IMR-90 (cell line): ENCODE measurements at regions not wholly inside any gene's neighbourhood (a gene's known extent, or its start where the extent isn't known, plus 50 kb on each side); places are given as distances from the start of the nearest gene placed in this dataset.

Source experiments
- ATAC-seq: fragments of 200-7000 bp; cut with Tn5 transposase; 2 replicates; pipeline ENCODE4 v1.9.1; 2020; ENCODE audit warnings: low read depth, mild to moderate bottlenecking, moderate library complexity
- BruUV-seq: library from RNA; stranded (reverse); fragments of 400-500 nt; replicated peaks from 2 replicates; lab custom pipeline; 2021; lab: Mats Ljungman, UMichigan
- CTCF ChIA-PET: fragments of 300-600 bp; formaldehyde crosslinking; extraction: SDS; loops from one replicate; lab custom pipeline; 2021; ENCODE audit warnings: antibody characterized with exemption; lab: Yijun Ruan, JAX
- POLR2A ChIA-PET: fragments of 300-600 bp; sonication (Branson Sonifier 250); formaldehyde crosslinking; loops from one replicate; lab custom pipeline; 2022; ENCODE audit warnings: antibody characterized with exemption; ENCODE audit not compliant: unreplicated experiment; lab: Charles Lee
- DNase-seq: peaks from one replicate; pipeline ENCODE4 v3.0.0; 2013
- H2AFZ ChIP-seq: replicated peaks from 2 replicates; pipeline ENCODE3; 2013; ENCODE audit warnings: low read length, mild to moderate bottlenecking; ENCODE audit not compliant: poor library complexity
- H2AK5ac ChIP-seq: 2 replicates; pipeline ENCODE4 v1.6.1; 2013; ENCODE audit warnings: low read depth, low read length, inconsistent platforms
- H2AK9ac ChIP-seq: replicated peaks from 2 replicates; pipeline ENCODE3; 2013; ENCODE audit warnings: mild to moderate bottlenecking, low read depth, low read length, moderate library complexity; ENCODE audit not compliant: poor library complexity
- H2BK120ac ChIP-seq: 2 replicates; pipeline ENCODE4 v1.6.1; 2013; ENCODE audit warnings: low read depth, low read length, inconsistent platforms
- H2BK15ac ChIP-seq: 3 replicates; pipeline ENCODE4 v1.6.1; 2013; ENCODE audit warnings: low read depth, low read length, inconsistent platforms
- H2BK20ac ChIP-seq: 2 replicates; pipeline ENCODE4 v1.6.1; 2013; ENCODE audit warnings: low read depth, mild to moderate bottlenecking, inconsistent platforms, low read length, moderate library complexity
- H2BK5ac ChIP-seq: 2 replicates; pipeline ENCODE4 v1.6.1; 2013; ENCODE audit warnings: mild to moderate bottlenecking, low read depth, low read length, inconsistent platforms; ENCODE audit not compliant: poor library complexity, severe bottlenecking
- H3K14ac ChIP-seq: replicated peaks from 2 replicates; pipeline ENCODE4 v1.6.1; 2013; ENCODE audit warnings: low read depth, low read length, inconsistent platforms
- H3K18ac ChIP-seq: 2 replicates; pipeline ENCODE4 v1.6.1; 2013; ENCODE audit warnings: low read depth, low read length, control low read depth
- H3K23ac ChIP-seq: 2 replicates; pipeline ENCODE4 v1.6.1; 2013; ENCODE audit warnings: low read depth, low read length, inconsistent platforms
- H3K27ac ChIP-seq: 2 replicates; pipeline ENCODE4 v1.5.1; 2013; ENCODE audit warnings: mild to moderate bottlenecking, control low read depth, low read length; ENCODE audit not compliant: insufficient read depth
- H3K27me3 ChIP-seq: 2 replicates; pipeline ENCODE4 v1.6.1; 2013; ENCODE audit warnings: low read length; ENCODE audit not compliant: control insufficient read depth, insufficient read depth
- H3K36me3 ChIP-seq: 2 replicates; pipeline ENCODE4 v1.6.1; 2013; ENCODE audit warnings: low read length, mixed read lengths; ENCODE audit not compliant: control insufficient read depth, insufficient read depth
- H3K4ac ChIP-seq: 2 replicates; pipeline ENCODE4 v1.6.1; 2013; ENCODE audit warnings: low read depth, low read length, inconsistent platforms
- H3K4me1 ChIP-seq: 2 replicates; pipeline ENCODE4 v1.6.1; 2013; ENCODE audit warnings: low read length, mixed read lengths; ENCODE audit not compliant: control insufficient read depth, insufficient read depth
- H3K4me2 ChIP-seq: 2 replicates; pipeline ENCODE4 v1.6.1; 2013; ENCODE audit warnings: low read depth, mild to moderate bottlenecking, control low read depth, low read length, moderate library complexity
- H3K4me3 ChIP-seq: 2 replicates; pipeline ENCODE4 v1.5.1; 2013; ENCODE audit warnings: low read depth, mild to moderate bottlenecking, control low read depth, low read length, moderate library complexity; ENCODE audit not compliant: insufficient read depth
- H3K56ac ChIP-seq: 2 replicates; pipeline ENCODE4 v1.6.1; 2013; ENCODE audit warnings: low read length, inconsistent platforms; ENCODE audit not compliant: insufficient read depth; ENCODE audit errors: extremely low read depth
- H3K79me1 ChIP-seq, 2 experiments: 2 replicates each; pipeline ENCODE4 v1.6.1; 2013; ENCODE audit warnings: low read length in 2 of 2, inconsistent platforms in 1 of 2, low read depth in 1 of 2
- H3K9ac ChIP-seq: 2 replicates; pipeline ENCODE4 v1.6.1; 2013; ENCODE audit warnings: low read depth, low read length, control low read depth
- H3K9me1 ChIP-seq: 2 replicates; pipeline ENCODE4 v1.6.1; 2013; ENCODE audit warnings: low read length, inconsistent platforms; ENCODE audit not compliant: insufficient read depth
- H3K9me3 ChIP-seq: 2 replicates; pipeline ENCODE4 v1.6.1; 2013; ENCODE audit warnings: low read length; ENCODE audit not compliant: control insufficient read depth, insufficient read depth
- H4K20me1 ChIP-seq: 2 replicates; pipeline ENCODE4 v1.6.1; 2013; ENCODE audit warnings: low read length, inconsistent platforms; ENCODE audit not compliant: insufficient read depth
- H4K5ac ChIP-seq: 2 replicates; pipeline ENCODE4 v1.6.1; 2013; ENCODE audit warnings: mild to moderate bottlenecking, low read depth, low read length, control low read depth
- H4K8ac ChIP-seq, 2 experiments: 2 replicates each; pipeline ENCODE4 v1.6.1; 2013; ENCODE audit warnings: low read depth in 2 of 2, low read length in 2 of 2, control low read depth in 1 of 2, inconsistent platforms in 1 of 2
- H4K91ac ChIP-seq: 2 replicates; pipeline ENCODE4 v1.6.1; 2013; ENCODE audit warnings: low read depth, low read length, inconsistent platforms; ENCODE audit not compliant: insufficient read depth
- BHLHE40 ChIP-seq: fragments of 150-350 bp; IDR thresholded peaks from 2 replicates; pipeline ENCODE4 v1.6.1; 2016; ENCODE audit warnings: mild to moderate bottlenecking, low read depth, low read length
- CEBPB ChIP-seq: IDR thresholded peaks from 2 replicates; pipeline ENCODE4 v1.6.1; 2012; ENCODE audit warnings: low read depth, low read length, improper control_type of control experiment
- RAD21 ChIP-seq: IDR thresholded peaks from 2 replicates; pipeline ENCODE4 v1.6.1; 2012; ENCODE audit warnings: low read length, improper control_type of control experiment
- RCOR1 ChIP-seq: IDR thresholded peaks from 2 replicates; pipeline ENCODE4 v1.6.1; 2012; ENCODE audit warnings: mild to moderate bottlenecking, low read length, improper control_type of control experiment; ENCODE audit not compliant: insufficient replicate concordance
- SMC3 ChIP-seq: fragments of 150-350 bp; IDR thresholded peaks from 2 replicates; pipeline ENCODE4 v1.6.1; 2016; ENCODE audit warnings: low read depth, mild to moderate bottlenecking, antibody characterized with exemption, low read length, moderate library complexity
- WGBS, 2 experiments: methylation state at CpG; one replicate each; pipeline versions ENCODE4 v1.1.5 to v1.1.7; 2013; ENCODE audit warnings: missing lambda C conversion rate in 2 of 2; ENCODE audit not compliant: insufficient read length in 1 of 2; ENCODE audit errors: extremely low coverage in 2 of 2; 5-methylcytosine and 5-hydroxymethylcytosine counted together
- dilution Hi-C: fragments of 300-500 bp; cut with HindIII; formaldehyde crosslinking; loops from one replicate; pipeline ENCODE4 v1.14.3; 2018; ENCODE audit warnings: low sequenced_read_pairs; ENCODE audit not compliant: unreplicated experiment
- in situ Hi-C: fragments of 300-500 bp; cut with MboI; formaldehyde crosslinking; loops from 3 replicates; pipeline ENCODE4 v1.14.3; 2019; ENCODE audit warnings: low sequenced_read_pairs, inconsistent platforms, mixed read lengths
- intact Hi-C: fragments of 100-400 bp; cut with micrococcal nuclease; formaldehyde crosslinking; loops from 2 replicates; pipeline ENCODE4 v1.10.0; 2022

DNA sequence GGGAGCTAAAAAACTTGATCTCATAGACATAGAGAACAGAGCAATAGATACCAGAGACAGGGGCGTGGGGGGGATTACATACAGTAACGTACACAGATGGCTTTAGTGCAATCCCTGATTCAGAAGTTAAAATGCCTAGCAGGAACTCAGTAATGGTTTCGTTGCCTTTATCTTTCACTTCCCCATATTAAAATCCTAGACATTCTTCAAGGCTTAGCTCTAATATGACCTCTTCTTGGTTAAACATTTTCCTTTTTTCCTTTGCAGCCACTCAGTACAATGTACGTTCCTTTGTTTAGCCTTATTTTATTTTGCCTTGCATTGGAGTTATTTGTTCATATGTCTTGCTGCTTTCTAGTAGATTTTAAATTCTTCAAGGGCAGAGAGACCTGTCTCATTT, 104.9 kb downstream of the C11orf87 start:
- H3K4me2 ChIP-seq = no peak overlapping the region
- H3K9me3 ChIP-seq = peaks cover 3% of the 10 kb centered on the region; the same call in 1 of the 2 replicates
- TF ChIP-seq SMC3 (no peak), BHLHE40 (no peak), RCOR1 (no peak), RAD21 (no peak), CEBPB (no peak)
- in situ Hi-C loops = no loop called here
- no peak overlapping the region for H2BK15ac ChIP-seq
- dilution Hi-C loops = no loop called here
- no peak for DNase-seq
- H2AK9ac ChIP-seq = no peak overlapping the region
- no peak overlapping the region for H3K23ac ChIP-seq
- no peaks in the 10 kb centered on the region for H3K27me3 ChIP-seq
- H4K5ac ChIP-seq = no peak overlapping the region
- H3K9me1 ChIP-seq = no peaks in the 10 kb centered on the region
- CTCF ChIA-PET = interaction anchor here (0.5 kb wide), 1 partner anchor 560 kb away, joined by 3 read pairs; no protein-coding TSS in a partner anchor
- peak overlapping the region; percentile 21; the same call in 1 of the 2 replicates for H3K56ac ChIP-seq
- H4K8ac ChIP-seq = no peak overlapping the region
- POLR2A ChIA-PET = interaction anchor here (0.5 kb wide), 1 partner anchor 1375 kb away, joined by 8 read pairs; no protein-coding TSS in a partner anchor
- H2BK20ac ChIP-seq = no peak overlapping the region
- H2BK5ac ChIP-seq = no peak overlapping the region
- no peak overlapping the region for H2AK5ac ChIP-seq
- no peak overlapping the region for H2AFZ ChIP-seq
- no peak overlapping the region for H3K4me3 ChIP-seq
- peak overlapping the region; percentile 29; the same call in 1 of the 2 replicates for H3K18ac ChIP-seq
- no peaks in the 10 kb centered on the region for H4K20me1 ChIP-seq
- no peak overlapping the region for H3K27ac ChIP-seq
- no peak overlapping the region for H3K14ac ChIP-seq
- no peaks in the 10 kb centered on the region for H3K4me1 ChIP-seq
- H3K4ac ChIP-seq = no peak overlapping the region
- no peaks in the 10 kb centered on the region for H3K36me3 ChIP-seq
- H4K91ac ChIP-seq = no peak overlapping the region
- no peak overlapping the region for H2BK120ac ChIP-seq
- H3K79me1 ChIP-seq = no peaks in the 10 kb centered on the region
- no TSS peak for BruUV-seq
- ATAC-seq = peak; percentile 27
- no CpG with 5 or more reads among the region's 4 CpGs for WGBS, 2 experiments
- H3K9ac ChIP-seq = no peak overlapping the region
- intact Hi-C loops = no loop called here
